ENCODE measurements at regions not wholly inside any gene's neighbourhood (a gene's known extent, or its start where the extent isn't known, plus 50 kb on each side); places are given as distances from the start of the nearest gene placed in this dataset.

- H3K27ac ChIP-seq (ENCODE audit: low read depth, low read length, severe bottlenecking), result no peak overlapping the region
- no peaks in the 10 kb centered on the region for H3K36me3 ChIP-seq (ENCODE audit: control insufficient read depth, insufficient read depth, low read length)
- peaks cover 6% of the 10 kb centered on the region for H3K9me3 ChIP-seq (ENCODE audit: control insufficient read depth, low read length)
- WGBS, 2 experiments (ENCODE audit: insufficient coverage in 2 of 2), result 75 to 80% methylated on average over 8 to 9 of the region's 12 CpGs
- peaks cover 6% of the 10 kb centered on the region for H3K4me1 ChIP-seq (ENCODE audit: control insufficient read depth, insufficient read depth, low read length, poor library complexity, severe bottlenecking)
- H3K4me3 ChIP-seq (ENCODE audit: extremely low read depth, insufficient read depth, low read length, poor library complexity, severe bottlenecking), result no peak overlapping the region
These were observed 120.8 kb upstream of the CDYL start for GRCh38 chr6:4655196-4656025.

GRCh38 chr6:4653141-4653540 is 123.1 kb upstream of the CDYL start:
- Histone ChIP-seq H3K9me3 (ENCODE audit: control insufficient read depth, low read length) (peaks cover 6% of the 10 kb centered on the region), H3K4me3 (ENCODE audit: extremely low read depth, insufficient read depth, low read length, poor library complexity, severe bottlenecking) (no peak overlapping the region), H3K27ac (ENCODE audit: low read depth, low read length, severe bottlenecking) (no peak overlapping the region), H3K36me3 (ENCODE audit: control insufficient read depth, insufficient read depth, low read length) (no peaks in the 10 kb centered on the region), H3K4me1 (ENCODE audit: control insufficient read depth, insufficient read depth, low read length, poor library complexity, severe bottlenecking) (peaks cover 6% of the 10 kb centered on the region)
- WGBS, 2 experiments (ENCODE audit: insufficient coverage in 2 of 2), result 86 to 94% methylated on average over 1 to 2 of the region's 3 CpGs

- no CpG with 5 or more reads among the region's 1 CpG for WGBS, 2 experiments (ENCODE audit: insufficient coverage in 2 of 2)
- no peak overlapping the region for H3K4me3 ChIP-seq (ENCODE audit: extremely low read depth, insufficient read depth, low read length, poor library complexity, severe bottlenecking)
- H3K9me3 ChIP-seq (ENCODE audit: control insufficient read depth, low read length), result peaks cover 6% of the 10 kb centered on the region
- H3K36me3 ChIP-seq (ENCODE audit: control insufficient read depth, insufficient read depth, low read length), result no peaks in the 10 kb centered on the region
- H3K27ac ChIP-seq (ENCODE audit: low read depth, low read length, severe bottlenecking), result no peak overlapping the region
- H3K4me1 ChIP-seq (ENCODE audit: control insufficient read depth, insufficient read depth, low read length, poor library complexity, severe bottlenecking), result peaks cover 9% of the 10 kb centered on the region
These were observed 124.3 kb upstream of the CDYL start for GRCh38 chr6:4651831-4652467.

GRCh38 chr6:4649728-4650127 is 126.5 kb upstream of the CDYL start:
- no peak overlapping the region for H3K27ac ChIP-seq (ENCODE audit: low read depth, low read length, severe bottlenecking)
- WGBS, 2 experiments (ENCODE audit: insufficient coverage in 2 of 2), result no CpG with 5 or more reads among the region's 3 CpGs

GRCh38 chr6:4647414-4648365 is 128.5 kb upstream of the CDYL start:
- no peaks in the 10 kb centered on the region for H3K36me3 ChIP-seq (ENCODE audit: control insufficient read depth, insufficient read depth, low read length)
- peaks cover 5% of the 10 kb centered on the region for H3K9me3 ChIP-seq (ENCODE audit: control insufficient read depth, low read length)
- 16 to 21% methylated on average over 11 to 18 of the region's 22 CpGs for WGBS, 2 experiments (ENCODE audit: insufficient coverage in 2 of 2)
- peak overlapping the region; percentile 22 for H3K4me3 ChIP-seq (ENCODE audit: extremely low read depth, insufficient read depth, low read length, poor library complexity, severe bottlenecking)
- peaks cover 9% of the 10 kb centered on the region for H3K4me1 ChIP-seq (ENCODE audit: control insufficient read depth, insufficient read depth, low read length, poor library complexity, severe bottlenecking)
- H3K27ac ChIP-seq (ENCODE audit: low read depth, low read length, severe bottlenecking), result no peak overlapping the region

More at GRCh38 chr6:4649728-4650127, 126.5 kb upstream of the CDYL start:
- Histone ChIP-seq H3K4me1 (ENCODE audit: control insufficient read depth, insufficient read depth, low read length, poor library complexity, severe bottlenecking) (peaks cover 9% of the 10 kb centered on the region), H3K4me3 (ENCODE audit: extremely low read depth, insufficient read depth, low read length, poor library complexity, severe bottlenecking) (no peak overlapping the region), H3K36me3 (ENCODE audit: control insufficient read depth, insufficient read depth, low read length) (no peaks in the 10 kb centered on the region), H3K9me3 (ENCODE audit: control insufficient read depth, low read length) (peaks cover 6% of the 10 kb centered on the region)

GRCh38 chr6:4645713-4646360 is 130.4 kb upstream of the CDYL start:
- no peaks in the 10 kb centered on the region for H3K36me3 ChIP-seq (ENCODE audit: control insufficient read depth, insufficient read depth, low read length)
- peaks cover 8% of the 10 kb centered on the region for H3K9me3 ChIP-seq (ENCODE audit: control insufficient read depth, low read length)
- H3K27ac ChIP-seq (ENCODE audit: low read depth, low read length, severe bottlenecking), result no peak overlapping the region
- H3K4me1 ChIP-seq (ENCODE audit: control insufficient read depth, insufficient read depth, low read length, poor library complexity, severe bottlenecking), result peaks cover 9% of the 10 kb centered on the region
- WGBS, 2 experiments (ENCODE audit: insufficient coverage in 2 of 2), result 71 to 72% methylated on average over 4 of the region's 5 CpGs
- no peak overlapping the region for H3K4me3 ChIP-seq (ENCODE audit: extremely low read depth, insufficient read depth, low read length, poor library complexity, severe bottlenecking)

- Histone ChIP-seq H3K27ac (ENCODE audit: low read depth, low read length, severe bottlenecking) (no peak overlapping the region), H3K9me3 (ENCODE audit: control insufficient read depth, low read length) (peaks cover 8% of the 10 kb centered on the region), H3K36me3 (ENCODE audit: control insufficient read depth, insufficient read depth, low read length) (no peaks in the 10 kb centered on the region), H3K4me3 (ENCODE audit: extremely low read depth, insufficient read depth, low read length, poor library complexity, severe bottlenecking) (no peak overlapping the region), H3K4me1 (ENCODE audit: control insufficient read depth, insufficient read depth, low read length, poor library complexity, severe bottlenecking) (peaks cover 9% of the 10 kb centered on the region)
- 100% methylated on average over 1 of the region's 2 CpGs; no CpG with 5 or more reads in 1 of the 2 experiments for WGBS, 2 experiments (ENCODE audit: insufficient coverage in 2 of 2)
These were observed 131.2 kb upstream of the CDYL start for GRCh38 chr6:4644996-4645395.

- H3K4me3 ChIP-seq (ENCODE audit: extremely low read depth, insufficient read depth, low read length, poor library complexity, severe bottlenecking), result no peak overlapping the region
- no peak overlapping the region for H3K27ac ChIP-seq (ENCODE audit: low read depth, low read length, severe bottlenecking)
- WGBS, 2 experiments (ENCODE audit: insufficient coverage in 2 of 2), result 95% methylated on average over 3 of the region's 3 CpGs; no CpG with 5 or more reads in 1 of the 2 experiments
- no peaks in the 10 kb centered on the region for H3K36me3 ChIP-seq (ENCODE audit: control insufficient read depth, insufficient read depth, low read length)
- peaks cover 6% of the 10 kb centered on the region for H3K4me1 ChIP-seq (ENCODE audit: control insufficient read depth, insufficient read depth, low read length, poor library complexity, severe bottlenecking)
- H3K9me3 ChIP-seq (ENCODE audit: control insufficient read depth, low read length), result peaks cover 8% of the 10 kb centered on the region
These were observed 134.7 kb upstream of the CDYL start for GRCh38 chr6:4641461-4641860.

GRCh38 chr6:4640139-4640538 is 136.1 kb upstream of the CDYL start:
- Histone ChIP-seq H3K4me3 (ENCODE audit: extremely low read depth, insufficient read depth, low read length, poor library complexity, severe bottlenecking) (no peak overlapping the region), H3K36me3 (ENCODE audit: control insufficient read depth, insufficient read depth, low read length) (no peaks in the 10 kb centered on the region), H3K27ac (ENCODE audit: low read depth, low read length, severe bottlenecking) (no peak overlapping the region), H3K4me1 (ENCODE audit: control insufficient read depth, insufficient read depth, low read length, poor library complexity, severe bottlenecking) (peaks cover 4% of the 10 kb centered on the region), H3K9me3 (ENCODE audit: control insufficient read depth, low read length) (peaks cover 8% of the 10 kb centered on the region)
- 73 to 75% methylated on average over 2 to 4 of the region's 4 CpGs for WGBS, 2 experiments (ENCODE audit: insufficient coverage in 2 of 2)

GRCh38 chr6:4638641-4639040 is 137.6 kb upstream of the CDYL start:
- Histone ChIP-seq H3K4me3 (ENCODE audit: extremely low read depth, insufficient read depth, low read length, poor library complexity, severe bottlenecking) (no peak overlapping the region), H3K9me3 (ENCODE audit: control insufficient read depth, low read length) (peaks cover 8% of the 10 kb centered on the region), H3K36me3 (ENCODE audit: control insufficient read depth, insufficient read depth, low read length) (no peaks in the 10 kb centered on the region), H3K4me1 (ENCODE audit: control insufficient read depth, insufficient read depth, low read length, poor library complexity, severe bottlenecking) (no peaks in the 10 kb centered on the region), H3K27ac (ENCODE audit: low read depth, low read length, severe bottlenecking) (no peak overlapping the region)
- 100% methylated on average over 1 of the region's 1 CpG; no CpG with 5 or more reads in 1 of the 2 experiments for WGBS, 2 experiments (ENCODE audit: insufficient coverage in 2 of 2)
